KBM-7 (cell line): ENCODE measurements at regions not wholly inside any gene's neighbourhood (a gene's known extent, or its start where the extent isn't known, plus 50 kb on each side); places are given as distances from the start of the nearest gene placed in this dataset.

Experiments used
- DNase-seq: peaks from one replicate; pipeline ENCODE4 v3.0.0-alpha.2; 2015
- in situ Hi-C: fragments of 300-500 bp; cut with MboI; formaldehyde crosslinking; loops from 2 replicates; pipeline ENCODE4 v1.14.3; 2020; ENCODE audit warnings: low sequenced_read_pairs, low pct_unique_long_range_greater_than_20kb, mixed read lengths

- peak; percentile 18 for DNase-seq
Observed at GRCh38 chr7:63008366-63008765, 990.3 kb upstream of the ZNF722 start.

GRCh38 chr7:63009771-63010170, 988.9 kb upstream of the ZNF722 start:
- in situ Hi-C loops = no loop called here
- DNase-seq = no peak

More at GRCh38 chr7:63008366-63008765, 990.3 kb upstream of the ZNF722 start:
- in situ Hi-C loops = no loop called here

GRCh38 chr7:63012633-63013183, 985.9 kb upstream of the ZNF722 start:
- in situ Hi-C loops = no loop called here
- no peak for DNase-seq

DNA sequence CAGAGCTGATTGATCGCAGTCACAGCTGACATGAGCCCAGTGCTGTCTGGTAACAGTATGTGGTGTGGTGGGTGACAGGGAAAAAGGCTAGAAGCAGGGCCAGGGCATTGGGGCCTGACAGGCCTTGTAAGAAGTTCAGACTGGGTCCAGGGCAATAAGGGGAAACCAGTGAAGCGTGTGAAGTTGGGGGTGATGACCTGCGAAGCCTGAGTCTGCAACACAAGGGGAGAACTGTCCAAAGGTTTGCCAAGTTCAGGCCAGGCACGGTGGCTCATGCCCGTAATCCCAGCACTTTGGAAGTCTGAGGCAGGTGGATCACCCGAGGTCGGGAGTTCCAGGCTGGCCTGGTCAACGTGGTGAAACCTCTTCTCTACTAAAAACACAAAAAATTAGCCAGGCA, 983.9 kb upstream of the ZNF722 start:
- DNase-seq = no peak
- in situ Hi-C loops = no loop called here

GRCh38 chr7:63023182-63023787, 975.4 kb upstream of the ZNF722 start:
- in situ Hi-C loops = no loop called here
- DNase-seq = no peak

DNA sequence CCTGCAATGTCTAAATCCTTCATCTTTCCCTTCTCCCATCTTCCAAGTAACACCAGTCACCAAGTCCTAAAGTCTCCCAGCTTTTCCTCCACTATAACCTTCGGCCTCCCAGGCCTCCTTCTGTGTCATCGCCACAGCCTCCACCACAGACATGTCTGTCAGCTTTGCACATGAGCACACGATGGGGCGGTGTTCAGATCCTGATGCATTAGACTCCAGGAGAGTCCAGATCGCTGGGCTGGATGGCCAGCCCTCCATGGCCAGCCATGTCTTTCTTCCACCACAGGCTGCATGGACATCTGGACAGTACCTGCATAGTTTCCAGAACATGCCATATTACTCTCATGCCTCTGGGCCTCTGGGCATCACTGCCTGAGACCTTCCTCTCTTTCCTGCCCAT, 974.2 kb upstream of the ZNF722 start:
- no peak for DNase-seq
- in situ Hi-C loops = no loop called here

DNA sequence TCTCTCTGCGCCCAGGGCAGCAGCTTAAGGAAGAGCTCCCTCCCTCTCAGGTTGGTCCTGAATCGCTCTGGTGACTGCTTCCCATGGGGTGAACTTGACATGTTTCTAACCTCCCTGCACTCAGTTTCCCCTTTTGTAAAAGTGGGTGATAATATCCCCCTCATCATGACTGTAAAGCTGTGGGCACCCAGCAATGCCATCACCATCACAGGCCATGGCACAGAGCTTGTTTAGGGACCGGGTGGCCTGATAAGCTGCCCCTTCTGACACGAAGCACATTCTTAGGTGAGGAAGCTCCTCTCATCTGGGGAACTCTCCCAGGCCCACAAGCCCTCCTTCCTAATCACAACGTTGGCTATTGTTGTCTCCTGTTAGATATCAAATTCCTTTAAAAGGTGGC, 972.8 kb upstream of the ZNF722 start:
- no peak for DNase-seq
- in situ Hi-C loops = no loop called here

GRCh38 chr7:63027075-63027474, 971.6 kb upstream of the ZNF722 start:
- in situ Hi-C loops = no loop called here
- no peak for DNase-seq

GRCh38 chr7:63028376-63029206, 970.1 kb upstream of the ZNF722 start:
- in situ Hi-C loops = no loop called here
- DNase-seq = no peak

- in situ Hi-C loops = no loop called here
- no peak for DNase-seq
Observed at GRCh38 chr7:63029207-63029522, 969.5 kb upstream of the ZNF722 start.

DNA sequence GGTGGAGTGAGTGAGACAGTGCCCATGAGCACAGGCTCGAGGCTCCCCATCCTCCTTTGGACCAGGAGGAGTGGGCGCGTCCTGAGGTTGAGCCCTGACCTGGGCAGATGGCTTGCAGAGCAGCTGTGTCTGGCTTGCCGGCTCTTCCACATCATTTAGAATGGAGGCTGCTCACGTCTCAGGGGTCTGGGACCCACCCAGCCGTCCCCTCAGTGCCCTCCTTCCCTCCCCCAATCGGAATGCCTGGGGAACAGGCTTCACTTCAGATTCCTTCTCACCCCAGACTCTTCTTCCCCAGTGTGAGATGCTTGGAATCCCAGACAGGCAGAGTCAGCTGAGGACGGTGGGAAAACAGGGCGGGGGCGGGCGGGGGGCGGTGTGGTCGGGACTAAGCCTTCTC, 968.6 kb upstream of the ZNF722 start:
- in situ Hi-C loops = no loop called here
- DNase-seq = no peak

DNA sequence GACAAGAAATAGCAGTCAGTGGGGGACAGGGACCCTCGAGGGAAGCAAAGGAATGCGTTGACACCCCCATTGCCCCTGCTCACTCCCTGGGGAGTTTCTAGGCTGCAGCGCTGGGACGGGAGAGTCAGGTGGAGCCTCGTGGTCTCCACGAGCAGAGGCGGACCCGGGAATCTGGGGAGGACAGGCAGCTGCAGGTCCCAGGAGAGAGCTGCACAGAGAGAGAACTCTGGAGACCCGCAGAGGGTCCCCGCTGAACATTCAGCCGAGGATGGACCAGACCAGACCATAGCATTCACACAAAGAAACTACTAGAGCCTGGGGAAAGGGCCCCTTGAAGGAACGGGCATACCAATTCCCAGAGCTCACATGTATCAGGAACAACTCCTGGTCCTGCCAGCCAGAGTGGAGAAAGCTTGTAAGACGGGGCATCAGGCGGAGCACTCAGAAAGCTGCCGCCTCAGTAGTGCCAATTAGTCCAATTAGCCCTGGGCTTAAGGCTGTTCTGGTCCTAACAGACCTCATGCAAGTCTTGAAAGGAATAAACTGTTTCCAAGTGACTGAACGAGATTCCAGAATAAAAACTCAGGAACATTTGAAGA, 966.7 kb upstream of the ZNF722 start:
- in situ Hi-C loops = no loop called here
- no peak for DNase-seq

- DNase-seq = no peak
- in situ Hi-C loops = no loop called here
Observed at GRCh38 chr7:63037242-63037641, 961.4 kb upstream of the ZNF722 start.

DNA sequence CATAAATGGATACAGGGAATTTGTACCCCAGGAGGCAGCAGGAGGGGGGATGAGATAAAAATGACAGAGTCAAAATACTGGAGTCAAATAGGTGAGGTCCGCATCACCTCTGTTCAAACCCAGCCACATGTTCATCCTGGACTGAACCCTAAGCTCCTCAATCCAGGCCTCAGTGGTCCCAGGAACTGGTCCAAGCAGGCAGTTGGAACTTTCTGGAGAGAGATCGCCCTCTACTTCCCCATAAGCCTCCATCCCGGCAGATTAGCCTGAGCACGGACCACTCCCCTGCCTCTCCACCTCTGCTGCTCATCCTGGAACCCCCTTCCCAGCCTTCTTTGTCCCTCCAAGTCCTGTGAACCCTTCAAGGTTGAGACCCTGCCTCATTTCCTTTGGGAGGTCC, 959.7 kb upstream of the ZNF722 start:
- DNase-seq = no peak
- in situ Hi-C loops = no loop called here

- no peak for DNase-seq
- in situ Hi-C loops = no loop called here
Observed at GRCh38 chr7:63039882-63040281, 958.8 kb upstream of the ZNF722 start.

- in situ Hi-C loops = no loop called here
- DNase-seq = no peak
Observed at GRCh38 chr7:63040336-63040735, 958.3 kb upstream of the ZNF722 start.

- in situ Hi-C loops = no loop called here
- DNase-seq = no peak
Observed at GRCh38 chr7:63040966-63041610, 957.6 kb upstream of the ZNF722 start.

GRCh38 chr7:63041786-63042185, 956.9 kb upstream of the ZNF722 start:
- in situ Hi-C loops = no loop called here
- DNase-seq = no peak

- no peak for DNase-seq
- in situ Hi-C loops = no loop called here
Observed at GRCh38 chr7:63042730-63043511, 955.7 kb upstream of the ZNF722 start.
